Sigmoid colon (tissue), 3 donors: ENCODE measurements at regions not wholly inside any gene's neighbourhood (a gene's known extent, or its start where the extent isn't known, plus 50 kb on each side); places are given as distances from the start of the nearest gene placed in this dataset.

Experiments
- POLR2A ChIP-seq, 2 donors: fragments of 450-650 bp; IDR thresholded peaks; one replicate each; pipeline ENCODE4 v1.6.1; 2016; ENCODE audit warnings: antibody characterized with exemption in 2 of 2, mild to moderate bottlenecking in 2 of 2, moderate library complexity in 2 of 2
- TF ChIP-seq, protein P1 (sequence below), 4 experiments: fragments of 450-650 bp in 3 of 4; fragments of 200-600 bp in 1 of 4; IDR thresholded peaks; one replicate each; pipeline ENCODE4 v1.5.1; 2016 to 2019; ENCODE audit warnings: antibody characterized with exemption in 4 of 4, mild to moderate bottlenecking in 3 of 4, moderate library complexity in 2 of 4

DNA sequence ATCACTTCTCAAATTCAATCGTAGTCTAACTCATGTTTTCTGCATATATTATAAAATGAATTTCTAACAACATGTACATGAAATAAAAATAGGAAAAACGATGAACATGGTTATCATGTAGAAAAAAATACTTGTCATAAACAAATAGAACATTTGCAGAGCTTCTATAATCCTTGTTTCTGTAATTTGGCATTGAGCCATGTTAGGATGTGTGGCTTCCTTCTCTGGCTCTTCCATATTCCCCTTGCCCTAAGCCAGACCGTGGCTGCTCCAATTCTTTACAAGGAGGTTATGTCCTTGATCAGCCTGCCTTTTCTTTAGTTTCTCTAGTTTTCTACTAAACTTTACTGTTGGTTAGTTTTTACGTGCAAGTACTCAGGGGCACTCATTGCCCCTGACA is 155.3 kb downstream of the COL6A3 start:
- TF ChIP-seq POLR2A (IDR thresholded peaks at IDR 0.05): no peak
- TF ChIP-seq, protein P1, sequence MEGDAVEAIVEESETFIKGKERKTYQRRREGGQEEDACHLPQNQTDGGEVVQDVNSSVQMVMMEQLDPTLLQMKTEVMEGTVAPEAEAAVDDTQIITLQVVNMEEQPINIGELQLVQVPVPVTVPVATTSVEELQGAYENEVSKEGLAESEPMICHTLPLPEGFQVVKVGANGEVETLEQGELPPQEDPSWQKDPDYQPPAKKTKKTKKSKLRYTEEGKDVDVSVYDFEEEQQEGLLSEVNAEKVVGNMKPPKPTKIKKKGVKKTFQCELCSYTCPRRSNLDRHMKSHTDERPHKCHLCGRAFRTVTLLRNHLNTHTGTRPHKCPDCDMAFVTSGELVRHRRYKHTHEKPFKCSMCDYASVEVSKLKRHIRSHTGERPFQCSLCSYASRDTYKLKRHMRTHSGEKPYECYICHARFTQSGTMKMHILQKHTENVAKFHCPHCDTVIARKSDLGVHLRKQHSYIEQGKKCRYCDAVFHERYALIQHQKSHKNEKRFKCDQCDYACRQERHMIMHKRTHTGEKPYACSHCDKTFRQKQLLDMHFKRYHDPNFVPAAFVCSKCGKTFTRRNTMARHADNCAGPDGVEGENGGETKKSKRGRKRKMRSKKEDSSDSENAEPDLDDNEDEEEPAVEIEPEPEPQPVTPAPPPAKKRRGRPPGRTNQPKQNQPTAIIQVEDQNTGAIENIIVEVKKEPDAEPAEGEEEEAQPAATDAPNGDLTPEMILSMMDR (IDR thresholded peaks at IDR 0.05): no peak
